ENCODE measurements at regions not wholly inside any gene's neighbourhood (a gene's known extent, or its start where the extent isn't known, plus 50 kb on each side); places are given as distances from the start of the nearest gene placed in this dataset.

DNA sequence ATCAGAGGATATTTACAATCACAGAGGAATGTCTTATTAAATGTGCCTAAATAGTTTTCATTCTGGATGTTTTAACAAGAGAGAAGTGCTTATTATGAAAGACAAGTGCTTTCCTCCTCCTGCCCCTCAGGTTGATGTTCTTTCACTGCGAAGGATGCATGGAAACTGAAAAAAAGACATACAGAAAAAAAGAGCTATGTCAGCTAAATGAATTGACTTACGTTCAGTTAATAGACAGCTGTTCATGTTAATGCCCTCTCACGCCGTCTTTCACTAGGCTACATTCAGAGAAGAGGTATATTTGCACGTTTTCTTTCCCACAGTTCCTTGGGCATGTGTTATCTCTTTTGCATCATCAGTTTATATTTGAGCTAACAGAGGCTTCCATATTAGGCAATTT, 821.8 kb upstream of the PCDH9 start:
- H3K4me3 ChIP-seq (ENCODE audit: low read depth, poor library complexity, severe bottlenecking): no peak overlapping the region
- intact Hi-C loops (cut with DNase I; ENCODE audit: low total_unique reads): no loop called here
- 65 to 81% methylated on average over 5 of the region's 5 CpGs for WGBS, 2 donors
- DNase-seq (ENCODE audit: low spot score in 2 of 2): no peak
- no peak for TF ChIP-seq POLR2A (IDR thresholded peaks at IDR 0.05)
- TF ChIP-seq, protein P1, sequence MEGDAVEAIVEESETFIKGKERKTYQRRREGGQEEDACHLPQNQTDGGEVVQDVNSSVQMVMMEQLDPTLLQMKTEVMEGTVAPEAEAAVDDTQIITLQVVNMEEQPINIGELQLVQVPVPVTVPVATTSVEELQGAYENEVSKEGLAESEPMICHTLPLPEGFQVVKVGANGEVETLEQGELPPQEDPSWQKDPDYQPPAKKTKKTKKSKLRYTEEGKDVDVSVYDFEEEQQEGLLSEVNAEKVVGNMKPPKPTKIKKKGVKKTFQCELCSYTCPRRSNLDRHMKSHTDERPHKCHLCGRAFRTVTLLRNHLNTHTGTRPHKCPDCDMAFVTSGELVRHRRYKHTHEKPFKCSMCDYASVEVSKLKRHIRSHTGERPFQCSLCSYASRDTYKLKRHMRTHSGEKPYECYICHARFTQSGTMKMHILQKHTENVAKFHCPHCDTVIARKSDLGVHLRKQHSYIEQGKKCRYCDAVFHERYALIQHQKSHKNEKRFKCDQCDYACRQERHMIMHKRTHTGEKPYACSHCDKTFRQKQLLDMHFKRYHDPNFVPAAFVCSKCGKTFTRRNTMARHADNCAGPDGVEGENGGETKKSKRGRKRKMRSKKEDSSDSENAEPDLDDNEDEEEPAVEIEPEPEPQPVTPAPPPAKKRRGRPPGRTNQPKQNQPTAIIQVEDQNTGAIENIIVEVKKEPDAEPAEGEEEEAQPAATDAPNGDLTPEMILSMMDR (IDR thresholded peaks at IDR 0.05): no peak

DNA sequence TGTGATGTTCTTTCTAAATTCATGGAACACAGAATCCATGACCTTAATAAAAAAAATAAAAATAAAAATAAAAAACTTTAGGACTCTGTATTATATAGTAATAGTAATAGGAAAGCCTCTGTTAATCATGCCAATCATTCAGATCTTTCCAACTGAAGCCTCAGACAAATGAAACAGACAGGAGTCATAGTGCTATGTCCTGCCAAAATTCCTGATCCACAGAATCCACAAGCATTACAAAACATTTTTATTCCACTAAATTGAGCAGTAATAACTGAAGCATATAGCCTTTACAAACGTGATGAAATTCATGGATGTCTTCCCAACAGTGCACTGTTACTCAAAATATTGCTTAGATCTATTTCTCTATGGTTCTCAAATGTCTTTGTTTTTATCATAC, 820.6 kb upstream of the PCDH9 start:
- no peak for TF ChIP-seq POLR2A (IDR thresholded peaks at IDR 0.05)
- TF ChIP-seq, protein P1 (IDR thresholded peaks at IDR 0.05): no peak
- no peak for DNase-seq (ENCODE audit: low spot score in 2 of 2)
- intact Hi-C loops (cut with DNase I; ENCODE audit: low total_unique reads): no loop called here
- WGBS, 2 donors: 40 to 43% methylated on average over 1 of the region's 1 CpG
- H3K4me3 ChIP-seq (ENCODE audit: low read depth, poor library complexity, severe bottlenecking): no peak overlapping the region

DNA sequence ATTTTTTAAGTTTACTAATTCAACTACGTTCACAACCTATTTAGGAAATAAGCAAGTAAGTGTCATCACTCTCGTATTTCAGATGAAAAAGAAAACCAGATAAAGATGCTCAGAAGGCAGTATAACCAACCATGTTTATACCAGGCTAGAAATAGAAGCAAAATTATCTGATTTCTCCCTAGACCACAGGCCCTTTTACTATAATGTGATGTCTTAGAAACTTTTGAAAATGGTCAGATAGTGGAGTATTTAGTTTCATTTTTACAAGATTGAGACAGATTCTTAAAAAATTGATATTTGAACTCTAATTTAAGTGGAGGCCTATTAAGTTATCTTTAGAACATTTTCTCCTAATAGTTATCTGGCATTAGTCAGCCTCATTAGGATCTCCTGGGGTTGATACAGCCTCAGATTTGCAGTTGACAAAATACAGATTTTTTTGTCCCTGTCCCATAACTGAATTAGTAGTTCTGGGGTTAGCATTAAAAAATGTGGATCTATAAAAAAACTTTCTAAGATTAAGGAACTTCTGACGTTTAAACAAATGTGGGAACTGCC, 818.7 kb upstream of the PCDH9 start:
- intact Hi-C loops (cut with DNase I; ENCODE audit: low total_unique reads): no loop called here
- H3K4me3 ChIP-seq (ENCODE audit: low read depth, poor library complexity, severe bottlenecking): no peak overlapping the region
- WGBS, 2 donors: 72 to 81% methylated on average over 3 of the region's 3 CpGs
- DNase-seq (ENCODE audit: low spot score in 2 of 2): no peak
- TF ChIP-seq, protein P1 (IDR thresholded peaks at IDR 0.05): no peak
- TF ChIP-seq POLR2A (IDR thresholded peaks at IDR 0.05): no peak

- intact Hi-C loops (cut with DNase I; ENCODE audit: low total_unique reads): no loop called here
- 57% methylated on average over 3 of the region's 3 CpGs for WGBS, 2 donors
Measured at GRCh38 chr13:68047889-68048288, 817.8 kb upstream of the PCDH9 start.

GRCh38 chr13:68046903-68047302, 816.8 kb upstream of the PCDH9 start:
- intact Hi-C loops (cut with DNase I; ENCODE audit: low total_unique reads): no loop called here
- WGBS, 2 donors: 62 to 69% methylated on average over 2 of the region's 2 CpGs

More at GRCh38 chr13:68047889-68048288, 817.8 kb upstream of the PCDH9 start:
- DNase-seq (ENCODE audit: low spot score in 2 of 2): no peak
- no peak overlapping the region for H3K4me3 ChIP-seq (ENCODE audit: low read depth, poor library complexity, severe bottlenecking)
- TF ChIP-seq POLR2A (IDR thresholded peaks at IDR 0.05): no peak
- TF ChIP-seq, protein P1 (IDR thresholded peaks at IDR 0.05): no peak

More at GRCh38 chr13:68046903-68047302, 816.8 kb upstream of the PCDH9 start:
- H3K4me3 ChIP-seq (ENCODE audit: low read depth, poor library complexity, severe bottlenecking): no peak overlapping the region
- TF ChIP-seq, protein P1 (IDR thresholded peaks at IDR 0.05): no peak
- TF ChIP-seq POLR2A (IDR thresholded peaks at IDR 0.05): no peak
- DNase-seq (ENCODE audit: low spot score in 2 of 2): no peak

Measured in lower leg skin (tissue), 4 donors.